HG03045 (cell line): ENCODE measurements at regions not wholly inside any gene's neighbourhood (a gene's known extent, or its start where the extent isn't known, plus 50 kb on each side); places are given as distances from the start of the nearest gene placed in this dataset.
"Not testable (repeated sequence)": the region's sequence is repeated elsewhere in the genome, so short reads cannot be mapped to it uniquely, and the experiment has no call there.

ENCODE experiments used
- ATAC-seq: cut with Tn5 transposase; IDR thresholded peaks from one replicate; pipeline ENCODE4 v1.9.1; 2021; ENCODE audit warnings: mild to moderate bottlenecking, moderate library complexity; ENCODE audit not compliant: unreplicated experiment

- ATAC-seq: not testable (repeated sequence)
Observed at GRCh38 chr9:62833323-62834200, 1643.7 kb downstream of the SPATA31A7 start.

GRCh38 chr9:62837254-62837911 is 1647.5 kb downstream of the SPATA31A7 start:
- peak; percentile 14 for ATAC-seq

- ATAC-seq: peak; percentile 100
Observed at GRCh38 chr9:62838024-62838718, 1648.3 kb downstream of the SPATA31A7 start.

GRCh38 chr9:62839168-62839567 is 1649.3 kb downstream of the SPATA31A7 start:
- ATAC-seq: not testable (repeated sequence)

GRCh38 chr9:62843145-62843544 is 1653.3 kb downstream of the SPATA31A7 start:
- ATAC-seq: not testable (repeated sequence)

- not testable (repeated sequence) for ATAC-seq
Observed at GRCh38 chr9:62843706-62844290, 1654.0 kb downstream of the SPATA31A7 start.

- ATAC-seq: not testable (repeated sequence)
Observed at GRCh38 chr9:62844681-62845185, 1654.9 kb downstream of the SPATA31A7 start.

GRCh38 chr9:62848258-62848657 is 1658.4 kb downstream of the SPATA31A7 start:
- not testable (repeated sequence) for ATAC-seq

GRCh38 chr9:62849991-62850390 is 1660.2 kb downstream of the SPATA31A7 start:
- not testable (repeated sequence) for ATAC-seq

- not testable (repeated sequence) for ATAC-seq
Observed at GRCh38 chr9:62857280-62857679, 1667.4 kb downstream of the SPATA31A7 start.

GRCh38 chr9:62858240-62858639 is 1668.4 kb downstream of the SPATA31A7 start:
- ATAC-seq: not testable (repeated sequence)

- not testable (repeated sequence) for ATAC-seq
Observed at GRCh38 chr9:62860939-62861860, 1671.4 kb downstream of the SPATA31A7 start.

GRCh38 chr9:62862180-62862579 is 1672.3 kb downstream of the SPATA31A7 start:
- not testable (repeated sequence) for ATAC-seq

- ATAC-seq: not testable (repeated sequence)
Observed at GRCh38 chr9:62863319-62863718, 1673.5 kb downstream of the SPATA31A7 start.

- ATAC-seq: not testable (repeated sequence)
Observed at GRCh38 chr9:62863867-62864266, 1674.0 kb downstream of the SPATA31A7 start.

- not testable (repeated sequence) for ATAC-seq
Observed at GRCh38 chr9:62864481-62865469, 1674.9 kb downstream of the SPATA31A7 start.

GRCh38 chr9:62869061-62869460 is 1679.2 kb downstream of the SPATA31A7 start:
- not testable (repeated sequence) for ATAC-seq

- not testable (repeated sequence) for ATAC-seq
Observed at GRCh38 chr9:62871765-62872164, 1681.9 kb downstream of the SPATA31A7 start.
